ENCODE measurements at regions not wholly inside any gene's neighbourhood (a gene's known extent, or its start where the extent isn't known, plus 50 kb on each side); places are given as distances from the start of the nearest gene placed in this dataset.

GRCh38 chr10:131655101-131655849, 245.5 kb upstream of the PPP2R2D start (continued):
- TF ChIP-seq HMGXB4 (CRISPR knock-in tag; IDR thresholded peaks at IDR 0.05; ENCODE audit: borderline replicate concordance) = no peak

- no peak for FAIRE-seq
Observed at GRCh38 chr10:131656009-131656408, 244.8 kb upstream of the PPP2R2D start.

More at GRCh38 chr10:131656009-131656408, 244.8 kb upstream of the PPP2R2D start:
- POLR2A ChIA-PET = no interaction called here
- Histone ChIP-seq H3K4me3 (no peak overlapping the region), H3K9me3 (no peaks in the 10 kb centered on the region), H3K4me1 (no peaks in the 10 kb centered on the region), H3K4me2 (no peak overlapping the region), H3K27ac (no peak overlapping the region)
- TF ChIP-seq BHLHE40 (IDR thresholded peaks at IDR 0.05; ENCODE audit: low read depth, low read length) (no peak), KDM1A (IDR thresholded peaks at IDR 0.05; ENCODE audit: low read depth) (no peak), NR3C1 (IDR thresholded peaks at IDR 0.05) (no peak), CBX2 (IDR thresholded peaks at IDR 0.05; ENCODE audit: borderline replicate concordance, low read depth) (no peak), EHMT2 (IDR thresholded peaks at IDR 0.05; ENCODE audit: low read depth) (no peak), ZC3H11A (IDR thresholded peaks at IDR 0.05) (no peak), FOSL2 (IDR thresholded peaks at IDR 0.05) (no peak), FOSL2 (CRISPR knock-in tag; IDR thresholded peaks at IDR 0.05) (no peak), CTCF (IDR thresholded peaks at IDR 0.05) (no peak), USF2 (IDR thresholded peaks at IDR 0.05) (no peak), REST (IDR thresholded peaks at IDR 0.05) (no peak), POLR2AphosphoS2 (conservative IDR thresholded peaks at IDR 0.05; ENCODE audit: low read length) (no peak), FOSB (CRISPR knock-in tag; IDR thresholded peaks at IDR 0.05) (no peak), JUNB (IDR thresholded peaks at IDR 0.05) (no peak), ESRRA (IDR thresholded peaks at IDR 0.05; ENCODE audit: borderline replicate concordance, low read length) (no peak), HEYL (CRISPR knock-in tag; IDR thresholded peaks at IDR 0.05) (no peak), EP300 (IDR thresholded peaks at IDR 0.05) (no peak), FOXS1 (CRISPR knock-in tag; IDR thresholded peaks at IDR 0.05) (no peak)
- 44% methylated on average over 7 of the region's 7 CpGs for WGBS (ENCODE audit: missing lambda C conversion rate)
- ATAC-seq (no peak), DNase-seq (ENCODE audit: low read depth in 1 of 2, low spot score in 1 of 2) (no peak)
- CTCF ChIA-PET = no interaction called here
